Loucy (cell line): ENCODE measurements at regions not wholly inside any gene's neighbourhood (a gene's known extent, or its start where the extent isn't known, plus 50 kb on each side); places are given as distances from the start of the nearest gene placed in this dataset.

ENCODE experiments used
- H2AFZ ChIP-seq: fragments of 200-600 bp; sonication (generic); 2 replicates; pipeline ENCODE4 v1.6.0; 2016; ENCODE audit warnings: antibody characterized with exemption, mild to moderate bottlenecking, low read length, moderate library complexity
- H3F3A ChIP-seq: fragments of 200-600 bp; 2 replicates; pipeline ENCODE4 v1.6.0; 2016; ENCODE audit warnings: antibody characterized with exemption, low read depth, mild to moderate bottlenecking
- H3K27me3 ChIP-seq: fragments of 200-600 bp; sonication (generic); 2 replicates; pipeline ENCODE4 v1.6.1; 2014; ENCODE audit warnings: low read length, mild to moderate bottlenecking; ENCODE audit not compliant: insufficient read depth, poor library complexity, severe bottlenecking
- H3K36me3 ChIP-seq: fragments of 200-600 bp; sonication (generic); 2 replicates; pipeline ENCODE4 v1.6.1; 2016; ENCODE audit warnings: low read length; ENCODE audit not compliant: insufficient read depth
- H3K4me1 ChIP-seq: fragments of 200-600 bp; sonication (generic); 2 replicates; pipeline ENCODE4 v1.5.1; 2014; ENCODE audit warnings: low read length, mild to moderate bottlenecking; ENCODE audit not compliant: insufficient read depth, poor library complexity, severe bottlenecking
- H3K4me2 ChIP-seq: fragments of 200-600 bp; sonication (generic); 2 replicates; pipeline ENCODE4 v1.6.0; 2014; ENCODE audit warnings: antibody characterized with exemption, low read length, low read depth, mild to moderate bottlenecking; ENCODE audit not compliant: poor library complexity, severe bottlenecking
- H3K4me3 ChIP-seq: fragments of 200-600 bp; sonication (generic); 2 replicates; pipeline ENCODE4 v1.5.1; 2014; ENCODE audit warnings: low read length, mild to moderate bottlenecking, mixed read lengths; ENCODE audit not compliant: poor library complexity, severe bottlenecking
- H3K79me2 ChIP-seq: fragments of 200-600 bp; sonication (generic); 2 replicates; pipeline ENCODE4 v1.6.1; 2014; ENCODE audit warnings: low read length; ENCODE audit not compliant: insufficient read depth
- H3K9ac ChIP-seq: fragments of 200-600 bp; sonication (generic); 2 replicates; pipeline ENCODE4 v1.6.0; 2014; ENCODE audit warnings: mild to moderate bottlenecking, low read depth, low read length, moderate library complexity; ENCODE audit not compliant: poor library complexity, severe bottlenecking
- H3K9me2 ChIP-seq: fragments of 200-600 bp; sonication (generic); replicated peaks from 2 replicates; pipeline ENCODE4 v1.6.1; 2016; ENCODE audit warnings: low read depth, low read length, mixed read lengths
- H3K9me3 ChIP-seq: fragments of 200-600 bp; sonication (generic); 2 replicates; pipeline ENCODE4 v1.6.1; 2014; ENCODE audit warnings: mild to moderate bottlenecking, antibody characterized with exemption, low read length, low read depth; ENCODE audit not compliant: insufficient read depth
- H4K20me1 ChIP-seq: fragments of 200-600 bp; sonication (generic); 2 replicates; pipeline ENCODE4 v1.6.0; 2014; ENCODE audit warnings: antibody characterized with exemption, low read length, mild to moderate bottlenecking; ENCODE audit not compliant: insufficient read depth, poor library complexity, severe bottlenecking
- CTCF ChIP-seq: fragments of 200-600 bp; sonication (generic); conservative IDR thresholded peaks from 2 replicates; pipeline ENCODE4 v1.5.1; 2014; ENCODE audit warnings: mild to moderate bottlenecking, antibody characterized with exemption, low read length
- EZH2phosphoT487 ChIP-seq: fragments of 200-600 bp; IDR thresholded peaks from 2 replicates; pipeline ENCODE4 v1.6.1; 2018; ENCODE audit warnings: antibody characterized with exemption, mild to moderate bottlenecking, moderate library complexity, borderline replicate concordance

GRCh38 chr16:73599351-73599750, 551.4 kb upstream of the ZFHX3 start:
- Histone ChIP-seq H3K79me2 (no peaks in the 10 kb centered on the region), H3K9me3 (no peaks in the 10 kb centered on the region), H3K27me3 (no peaks in the 10 kb centered on the region), H3F3A (no peaks in the 10 kb centered on the region), H3K9me2 (no peaks in the 10 kb centered on the region), H3K36me3 (no peaks in the 10 kb centered on the region), H3K9ac (no peak overlapping the region), H2AFZ (no peak overlapping the region), H4K20me1 (no peaks in the 10 kb centered on the region), H3K4me3 (no peak overlapping the region), H3K4me1 (no peaks in the 10 kb centered on the region), H3K4me2 (no peak overlapping the region)
- no peak for TF ChIP-seq EZH2phosphoT487
- no peak for TF ChIP-seq CTCF

GRCh38 chr16:73584157-73584556, 536.2 kb upstream of the ZFHX3 start:
- no peak overlapping the region for H3K4me3 ChIP-seq
- H3K36me3 ChIP-seq: no peaks in the 10 kb centered on the region
- H3F3A ChIP-seq: no peaks in the 10 kb centered on the region
- H3K9ac ChIP-seq: no peak overlapping the region
- H3K4me1 ChIP-seq: no peaks in the 10 kb centered on the region
- H2AFZ ChIP-seq: no peak overlapping the region
- 0 out of 2 replicates have a peak, but pooled peaks cover 4% of the 10 kb centered on the region for H3K9me3 ChIP-seq
- H3K27me3 ChIP-seq: no peaks in the 10 kb centered on the region
- TF ChIP-seq CTCF (no peak), EZH2phosphoT487 (no peak)
- no peaks in the 10 kb centered on the region for H3K9me2 ChIP-seq
- H4K20me1 ChIP-seq: no peaks in the 10 kb centered on the region
- H3K79me2 ChIP-seq: no peaks in the 10 kb centered on the region
- H3K4me2 ChIP-seq: no peak overlapping the region

- H3K36me3 ChIP-seq: no peaks in the 10 kb centered on the region
- no peaks in the 10 kb centered on the region for H3K79me2 ChIP-seq
- no peaks in the 10 kb centered on the region for H3F3A ChIP-seq
- H4K20me1 ChIP-seq: no peaks in the 10 kb centered on the region
- TF ChIP-seq CTCF (no peak), EZH2phosphoT487 (no peak)
- no peak overlapping the region for H2AFZ ChIP-seq
- no peaks in the 10 kb centered on the region for H3K27me3 ChIP-seq
- H3K9me3 ChIP-seq: no peaks in the 10 kb centered on the region
- no peak overlapping the region for H3K9ac ChIP-seq
- no peaks in the 10 kb centered on the region for H3K9me2 ChIP-seq
- H3K4me3 ChIP-seq: no peak overlapping the region
- H3K4me2 ChIP-seq: no peak overlapping the region
- no peaks in the 10 kb centered on the region for H3K4me1 ChIP-seq
Measured at GRCh38 chr16:73572135-73572828, 524.4 kb upstream of the ZFHX3 start.
